ENCODE measurements at regions not wholly inside any gene's neighbourhood (a gene's known extent, or its start where the extent isn't known, plus 50 kb on each side); places are given as distances from the start of the nearest gene placed in this dataset.

GRCh38 chr10:37442882-37443281, 317.5 kb downstream of the ANKRD30A start:
- TF ChIP-seq, protein P1, sequence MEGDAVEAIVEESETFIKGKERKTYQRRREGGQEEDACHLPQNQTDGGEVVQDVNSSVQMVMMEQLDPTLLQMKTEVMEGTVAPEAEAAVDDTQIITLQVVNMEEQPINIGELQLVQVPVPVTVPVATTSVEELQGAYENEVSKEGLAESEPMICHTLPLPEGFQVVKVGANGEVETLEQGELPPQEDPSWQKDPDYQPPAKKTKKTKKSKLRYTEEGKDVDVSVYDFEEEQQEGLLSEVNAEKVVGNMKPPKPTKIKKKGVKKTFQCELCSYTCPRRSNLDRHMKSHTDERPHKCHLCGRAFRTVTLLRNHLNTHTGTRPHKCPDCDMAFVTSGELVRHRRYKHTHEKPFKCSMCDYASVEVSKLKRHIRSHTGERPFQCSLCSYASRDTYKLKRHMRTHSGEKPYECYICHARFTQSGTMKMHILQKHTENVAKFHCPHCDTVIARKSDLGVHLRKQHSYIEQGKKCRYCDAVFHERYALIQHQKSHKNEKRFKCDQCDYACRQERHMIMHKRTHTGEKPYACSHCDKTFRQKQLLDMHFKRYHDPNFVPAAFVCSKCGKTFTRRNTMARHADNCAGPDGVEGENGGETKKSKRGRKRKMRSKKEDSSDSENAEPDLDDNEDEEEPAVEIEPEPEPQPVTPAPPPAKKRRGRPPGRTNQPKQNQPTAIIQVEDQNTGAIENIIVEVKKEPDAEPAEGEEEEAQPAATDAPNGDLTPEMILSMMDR (optimal IDR thresholded peaks at IDR 0.05 in 1 of 3, IDR thresholded peaks at IDR 0.05 in 1 of 3, conservative IDR thresholded peaks at IDR 0.05 in 1 of 3; ENCODE audit: extremely low read depth in 1 of 3, insufficient read depth in 2 of 3, low read length in 3 of 3) = no peak
- TF ChIP-seq EZH2 (IDR thresholded peaks at IDR 0.05; ENCODE audit: low read length) = no peak
